GM21723 (cell line): ENCODE measurements at regions not wholly inside any gene's neighbourhood (a gene's known extent, or its start where the extent isn't known, plus 50 kb on each side); places are given as distances from the start of the nearest gene placed in this dataset.
"Not testable (repeated sequence)": the region's sequence is repeated elsewhere in the genome, so short reads cannot be mapped to it uniquely, and the experiment has no call there.

Experiments
- ATAC-seq: cut with Tn5 transposase; IDR thresholded peaks from one replicate; pipeline ENCODE4 v1.9.1; 2021; ENCODE audit warnings: mild to moderate bottlenecking, moderate library complexity; ENCODE audit not compliant: unreplicated experiment

DNA sequence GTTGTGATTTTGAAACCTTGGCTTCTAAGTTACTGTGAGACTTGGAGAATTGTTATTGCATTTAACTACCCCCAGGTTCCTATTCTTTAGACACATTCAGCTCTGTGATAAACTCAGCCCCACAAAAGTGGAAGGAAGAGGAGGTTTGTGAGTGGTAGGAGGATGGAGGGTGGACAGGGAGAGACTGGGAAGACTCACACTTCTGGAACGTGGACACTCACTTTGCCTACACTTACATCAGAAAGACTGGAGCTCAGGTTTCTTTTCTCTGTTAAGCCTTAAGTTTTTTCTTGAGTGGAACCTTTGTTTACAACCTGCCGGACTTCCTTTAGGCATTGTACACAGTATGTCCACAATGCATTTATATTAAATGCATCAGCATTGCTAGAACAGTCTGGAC lies 99.0 kb downstream of the AREG start:
- no peak for ATAC-seq

DNA sequence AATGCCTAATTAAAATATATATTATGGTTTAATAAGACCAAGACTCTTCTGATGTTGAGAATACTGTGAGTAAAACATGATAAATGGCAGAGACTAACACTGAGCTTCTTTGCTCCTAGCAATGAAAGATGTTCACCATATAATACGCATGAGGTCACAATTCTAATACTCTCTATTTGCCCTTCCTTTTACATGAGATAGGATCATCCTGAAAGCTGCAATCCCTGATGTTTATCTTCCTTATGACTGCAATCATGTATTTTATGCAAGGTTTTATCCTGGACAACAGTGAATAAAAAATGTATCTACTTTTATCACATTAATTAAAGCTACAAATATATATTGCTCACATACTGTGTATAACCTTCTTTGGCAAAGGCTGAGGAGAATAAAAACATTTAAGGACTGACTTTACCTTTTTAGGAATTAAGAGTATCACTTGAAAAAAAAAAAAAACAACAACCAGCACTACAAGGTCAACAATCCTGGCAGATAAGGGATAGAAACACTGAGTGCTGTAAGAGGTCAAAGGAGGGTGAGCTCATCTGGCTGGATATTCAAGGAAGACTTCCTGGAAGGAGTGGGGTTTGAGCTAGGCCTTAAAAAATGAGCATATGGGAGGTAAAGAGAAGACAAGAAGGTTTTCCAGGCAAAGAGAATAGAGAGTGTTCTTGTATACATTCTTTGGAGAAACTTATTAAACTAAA lies 99.9 kb downstream of the AREG start:
- no peak for ATAC-seq

DNA sequence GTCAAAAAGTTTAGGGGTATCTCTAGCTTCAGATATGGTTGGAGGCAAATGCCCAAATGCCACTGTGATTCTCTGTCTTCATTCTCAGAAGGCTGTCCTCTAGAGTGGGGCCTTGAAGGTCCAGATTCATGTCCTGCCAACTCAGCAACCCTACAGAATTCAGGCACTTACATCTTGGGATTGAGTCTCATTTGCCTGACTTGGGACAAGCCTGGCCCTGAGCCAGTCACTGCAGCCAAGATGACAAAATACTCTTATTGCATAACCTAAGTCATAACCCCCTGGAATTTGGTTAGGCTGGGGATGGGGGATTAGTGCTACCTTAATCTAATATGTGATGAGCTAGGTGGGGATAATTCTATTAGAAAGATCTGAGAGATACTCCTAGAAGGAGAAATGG lies 100.5 kb downstream of the AREG start:
- no peak for ATAC-seq

DNA sequence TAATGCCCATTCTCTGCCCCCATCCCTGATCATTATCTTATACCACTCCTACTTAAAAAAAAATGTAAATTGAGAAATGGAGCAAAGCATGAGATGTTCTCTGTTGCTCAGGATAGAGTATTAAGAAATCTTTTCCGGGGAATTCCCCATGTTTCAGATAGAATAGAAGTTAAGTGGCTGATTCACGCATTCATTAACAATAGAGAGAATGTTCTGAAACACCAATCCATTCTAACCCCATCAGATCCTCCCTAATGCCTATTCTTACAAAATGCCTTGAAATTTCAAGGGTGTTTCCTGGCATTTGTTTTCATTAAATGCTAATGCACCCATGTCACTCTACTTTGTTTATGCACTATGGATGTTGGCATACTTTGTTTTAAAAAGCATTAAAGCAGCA lies 101.1 kb downstream of the AREG start:
- ATAC-seq, result no peak

DNA sequence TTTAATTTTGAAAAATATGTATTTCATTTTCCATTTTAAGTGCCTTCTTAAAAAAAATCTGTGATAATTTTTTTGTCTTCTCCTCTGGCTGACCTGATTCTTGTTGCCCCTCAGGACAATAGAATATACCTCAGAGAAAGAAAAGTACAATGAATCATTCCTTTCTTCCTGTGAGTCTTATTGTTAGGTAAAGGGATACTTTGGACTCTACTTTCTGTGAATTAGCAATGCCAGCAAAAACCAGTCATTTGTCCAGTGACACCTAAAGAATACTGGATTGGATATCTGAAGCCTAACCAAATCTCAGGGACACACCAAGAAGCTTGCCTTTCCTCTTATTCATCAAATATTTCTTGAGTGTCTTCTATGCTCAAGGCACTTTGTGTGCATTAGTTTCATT lies 102.1 kb downstream of the AREG start:
- no peak for ATAC-seq

DNA sequence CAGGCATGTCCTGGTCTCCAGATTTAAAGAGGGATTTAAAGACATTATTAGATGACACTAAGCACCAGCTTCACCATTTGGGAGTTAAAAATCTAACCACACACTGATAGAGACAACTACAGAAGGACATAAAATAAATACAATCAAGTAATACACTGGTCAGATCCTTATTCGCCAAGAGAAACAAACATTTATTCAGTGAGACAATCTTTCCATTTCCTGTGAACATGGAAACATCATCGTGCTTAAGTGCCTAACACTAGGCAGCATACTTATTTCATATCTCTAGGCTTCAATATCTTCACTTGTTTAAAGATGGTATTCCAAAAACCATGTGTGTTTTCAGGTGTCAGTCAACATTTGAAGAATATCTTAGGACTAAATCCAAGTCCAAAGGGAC lies 103.6 kb downstream of the AREG start:
- ATAC-seq, result no peak

DNA sequence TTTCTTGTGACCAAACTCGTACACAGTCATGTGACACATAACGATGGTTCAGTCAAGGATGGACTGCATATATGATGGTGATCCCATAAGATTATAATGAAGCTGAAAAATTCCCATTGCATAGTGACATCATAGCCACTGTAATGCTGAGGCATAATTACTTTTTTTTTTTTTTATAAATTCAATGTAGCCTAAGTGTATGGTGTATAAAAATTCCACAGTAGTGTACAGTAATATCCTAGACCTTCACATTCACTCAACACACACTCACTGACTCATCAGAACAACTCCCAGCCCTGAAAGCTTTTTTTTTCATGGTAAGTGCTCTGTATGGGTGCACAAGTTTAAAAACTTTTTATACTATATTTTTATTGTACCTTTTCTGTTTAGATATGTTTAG lies 105.0 kb downstream of the AREG start:
- ATAC-seq, result no peak

DNA sequence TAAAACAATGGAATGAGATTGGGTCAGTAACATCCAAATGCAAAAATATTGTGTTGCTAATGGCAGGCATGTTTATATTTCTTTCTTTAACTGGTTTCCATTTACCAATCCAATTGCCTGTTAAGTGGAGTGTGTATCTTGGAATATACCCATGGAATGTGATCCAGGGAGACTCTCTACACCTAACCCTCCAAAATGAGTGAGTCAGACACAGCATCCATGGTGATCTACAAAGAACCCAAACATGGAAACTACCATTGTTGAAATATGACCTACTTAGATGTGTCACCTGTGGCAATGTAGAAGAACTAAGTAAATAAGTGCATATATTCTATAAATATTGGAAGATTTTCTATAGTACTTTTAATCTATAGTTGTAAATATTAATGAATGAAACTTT lies 110.3 kb downstream of the AREG start:
- ATAC-seq, result no peak

DNA sequence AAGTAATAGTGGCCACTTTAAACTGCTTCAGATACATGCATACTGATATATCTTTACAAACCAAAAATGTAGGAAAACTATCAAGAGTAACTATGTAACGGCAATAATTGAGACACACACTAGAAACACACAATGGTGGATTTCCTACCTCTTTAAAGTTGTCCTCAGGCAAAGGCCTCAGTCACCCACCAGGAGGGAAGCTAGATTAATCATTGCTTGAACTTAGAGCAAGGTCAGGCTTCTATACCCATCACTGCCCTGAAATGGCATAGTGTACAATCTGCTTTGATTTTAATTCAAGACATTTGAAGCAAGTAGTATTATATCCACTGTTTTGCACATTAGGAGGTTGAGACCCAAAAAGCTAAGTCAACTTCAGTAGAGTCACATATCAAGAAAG lies 110.9 kb downstream of the AREG start:
- ATAC-seq, result no peak

DNA sequence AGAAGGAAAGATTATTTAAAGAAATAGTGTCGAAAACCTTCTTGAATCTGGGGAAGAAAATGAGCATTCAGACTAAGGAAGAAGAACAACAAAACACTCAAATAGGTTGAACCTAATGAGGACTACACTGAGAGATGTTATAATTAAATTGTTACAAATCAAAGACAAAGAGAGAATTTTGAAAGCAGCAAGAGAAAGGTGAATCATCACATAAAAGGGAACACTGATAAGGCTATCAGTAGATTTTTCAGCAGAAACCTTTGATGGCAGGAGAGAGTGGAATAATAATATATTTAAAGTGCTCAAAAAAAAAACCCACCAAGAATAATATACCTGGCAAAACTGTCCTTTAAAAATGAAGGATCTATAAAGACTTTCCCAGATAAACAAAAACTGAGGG lies 114.9 kb downstream of the AREG start:
- no peak for ATAC-seq

DNA sequence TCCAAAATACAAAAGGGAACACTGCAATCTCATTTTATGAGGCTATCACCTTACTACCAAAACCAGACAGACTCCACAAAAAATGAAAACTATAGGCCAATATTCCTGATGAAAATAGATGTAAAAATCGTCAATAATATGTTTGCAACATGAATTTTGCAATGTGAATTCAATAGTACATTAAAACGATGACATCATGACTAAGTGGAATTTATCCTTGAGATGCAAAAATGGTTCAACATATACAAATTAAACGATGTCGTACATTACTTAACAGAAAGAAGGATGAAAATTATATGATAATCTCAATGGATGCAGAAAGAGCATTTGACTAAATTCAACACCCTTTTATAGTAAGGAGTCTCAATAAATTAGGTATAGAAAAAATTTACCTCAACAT lies 123.0 kb downstream of the AREG start:
- no peak for ATAC-seq

DNA sequence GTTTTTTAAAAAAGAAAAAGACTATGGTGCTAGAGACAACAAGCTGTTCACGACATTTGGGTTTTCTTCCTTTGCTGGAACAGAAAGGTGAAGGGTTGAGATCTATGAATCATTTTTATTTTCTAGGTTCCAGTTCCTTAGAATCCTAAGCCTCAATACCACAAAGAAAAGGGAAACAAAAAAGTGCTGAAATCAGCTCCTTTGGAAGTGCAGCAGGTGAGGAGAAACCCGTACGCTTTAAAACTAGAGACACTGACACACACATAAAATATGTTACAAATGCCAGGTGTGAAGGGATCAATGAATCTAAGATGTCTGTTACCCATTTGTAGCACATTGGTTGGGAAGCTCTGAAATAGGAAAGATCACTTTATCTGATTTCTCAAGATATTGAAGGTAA lies 125.2 kb downstream of the AREG start:
- ATAC-seq, result no peak

DNA sequence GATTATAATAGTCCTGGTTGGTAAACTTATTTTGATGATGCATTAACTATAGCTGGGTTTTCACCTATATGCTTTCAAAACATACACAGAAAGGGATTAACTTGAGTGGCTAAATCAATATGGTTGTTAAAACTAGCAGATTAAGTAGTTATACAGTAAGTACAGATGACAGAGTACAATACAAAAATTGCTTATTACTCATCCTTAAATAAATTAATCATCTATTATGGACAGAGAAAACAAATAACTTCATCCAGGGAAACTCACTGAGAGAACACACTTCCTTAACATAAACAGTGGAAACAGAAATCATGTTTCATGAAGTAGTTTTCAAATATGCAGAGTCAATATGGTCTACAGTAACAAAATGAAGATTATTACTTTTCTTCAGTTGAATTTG lies 133.4 kb downstream of the AREG start:
- ATAC-seq, result no peak

DNA sequence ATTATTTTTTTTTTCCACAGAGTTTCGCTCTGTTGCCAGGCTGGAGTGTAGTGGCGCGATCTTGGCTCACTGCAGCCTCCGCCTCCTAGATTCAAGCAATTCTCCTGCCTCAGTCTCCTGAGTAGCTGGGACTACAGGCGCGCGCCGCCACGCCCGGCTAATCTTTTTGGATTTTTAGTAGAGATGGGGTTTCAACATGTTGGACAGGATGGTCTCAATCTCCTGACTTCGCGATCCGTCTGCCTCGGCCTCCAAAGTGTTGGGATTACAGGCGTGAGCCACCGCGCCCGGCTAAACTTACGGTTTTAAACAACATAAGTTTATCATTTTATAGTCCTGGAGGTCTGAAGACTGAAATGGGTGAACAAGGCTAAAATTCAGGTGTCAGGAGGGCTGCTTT lies 133.9 kb downstream of the AREG start:
- ATAC-seq, result not testable (repeated sequence)

DNA sequence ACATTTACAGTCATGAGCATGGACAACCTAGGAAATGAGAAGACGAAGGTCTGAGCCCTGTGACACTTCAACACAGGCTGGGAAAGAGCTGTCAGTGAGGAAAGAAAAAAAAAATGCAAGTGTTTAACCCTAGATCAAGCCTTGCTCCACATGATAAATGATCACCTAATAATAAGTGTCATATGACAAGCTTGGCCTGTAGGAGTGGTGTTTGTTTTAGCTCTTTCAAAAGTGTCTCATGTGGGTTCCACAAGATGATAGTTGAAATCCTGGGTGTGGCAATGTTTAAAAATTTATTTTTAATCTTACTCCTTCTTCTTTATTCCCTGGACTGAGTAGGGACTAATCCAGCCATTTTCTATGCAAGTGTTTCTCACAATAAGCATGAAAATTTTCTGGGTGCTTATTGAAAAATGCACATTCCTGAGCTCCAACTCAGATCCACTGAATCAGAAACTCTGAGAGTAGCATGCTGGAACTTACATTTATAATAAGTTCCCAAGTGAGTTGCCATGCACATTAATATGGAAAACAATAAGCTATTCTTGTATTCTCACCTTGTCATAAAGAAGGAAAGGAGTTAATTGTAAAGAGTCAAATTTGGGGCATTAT lies 138.3 kb downstream of the AREG start:
- no peak for ATAC-seq

DNA sequence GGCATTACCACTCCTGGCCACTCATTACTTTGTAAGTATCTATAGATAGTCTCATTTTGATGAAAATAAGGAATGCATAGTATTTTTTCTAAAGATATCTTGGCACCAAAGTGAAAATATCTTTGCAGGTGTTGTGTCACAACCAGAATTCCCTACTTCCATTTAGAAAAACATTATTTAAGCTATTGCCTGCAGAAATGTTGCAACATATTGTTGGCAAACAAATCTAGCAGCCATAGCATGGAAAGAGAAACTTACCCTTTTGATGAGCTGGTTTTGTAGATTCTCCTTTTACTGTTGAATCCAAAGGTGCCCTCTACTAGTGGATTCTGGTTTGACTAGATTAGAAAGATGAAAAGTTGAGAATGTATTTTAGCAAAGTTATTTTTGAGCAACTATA lies 138.8 kb downstream of the AREG start:
- ATAC-seq, result no peak

DNA sequence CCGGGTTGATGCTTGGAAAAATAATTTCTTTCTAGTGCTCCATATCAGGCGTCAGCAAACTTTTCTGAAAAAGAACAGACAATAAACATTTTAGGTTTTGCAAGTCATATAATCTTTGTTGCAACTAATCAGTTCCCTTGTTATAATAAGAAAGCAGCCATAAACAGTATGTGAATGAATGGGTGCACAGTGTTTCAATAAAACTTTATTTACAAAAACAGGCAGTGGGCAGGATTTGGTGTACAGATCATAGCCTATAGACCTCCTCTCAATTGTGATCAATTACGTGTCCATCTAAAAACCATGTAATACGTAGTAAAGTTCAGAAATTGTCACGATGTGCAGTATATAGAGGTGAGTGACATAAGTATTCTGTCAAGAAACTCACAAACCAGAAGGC lies 143.4 kb downstream of the AREG start:
- ATAC-seq, result no peak

DNA sequence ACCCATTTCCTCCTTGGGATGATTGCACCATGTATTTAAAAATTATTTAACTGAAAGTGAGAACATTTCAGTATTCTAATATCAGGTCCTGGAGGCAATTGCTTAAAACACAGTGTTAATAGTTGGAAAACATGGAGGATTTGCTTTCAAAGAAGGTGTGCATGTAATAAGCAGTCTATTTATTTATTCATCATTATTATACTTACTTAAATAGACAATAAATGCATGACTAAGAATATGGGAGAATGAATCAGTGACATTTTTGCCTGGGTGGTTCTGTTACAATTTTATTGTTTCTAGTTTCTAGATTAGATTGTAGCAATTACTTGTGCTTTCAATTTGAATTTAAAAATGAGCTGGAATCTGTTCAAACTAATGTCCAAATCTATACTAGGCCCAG lies 145.5 kb downstream of the AREG start:
- no peak for ATAC-seq

DNA sequence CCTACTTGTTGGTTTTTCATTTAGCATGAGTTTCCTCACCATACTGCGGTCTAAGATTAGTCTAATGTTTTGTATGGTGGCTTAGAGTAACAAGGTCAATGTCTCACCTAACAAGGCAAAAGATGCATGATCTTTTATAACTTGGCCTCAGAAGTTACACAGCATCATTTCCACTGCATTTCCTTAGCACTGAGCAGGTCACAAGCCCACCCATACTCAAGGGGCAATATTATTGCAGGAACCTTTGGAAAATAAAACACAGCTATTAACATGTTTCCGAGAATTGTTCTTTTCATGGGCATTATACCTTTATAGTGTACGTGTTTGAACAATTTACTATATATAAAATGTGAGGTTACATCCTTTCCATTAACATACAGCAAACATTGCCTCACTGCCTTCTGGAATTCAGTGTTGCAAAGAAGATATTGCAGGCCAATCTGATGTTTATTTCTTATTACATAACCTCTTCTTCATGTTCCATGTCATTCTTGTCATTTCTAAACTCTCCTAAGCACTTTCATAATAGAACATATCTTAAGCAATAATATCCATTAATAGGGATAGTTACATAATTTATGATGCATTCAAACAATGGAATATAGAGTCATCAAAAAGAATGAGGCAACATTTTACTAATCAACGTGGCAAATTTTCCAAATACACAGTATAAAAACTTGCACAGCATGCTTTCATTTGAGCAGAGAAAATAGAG lies 153.8 kb downstream of the AREG start:
- no peak for ATAC-seq

DNA sequence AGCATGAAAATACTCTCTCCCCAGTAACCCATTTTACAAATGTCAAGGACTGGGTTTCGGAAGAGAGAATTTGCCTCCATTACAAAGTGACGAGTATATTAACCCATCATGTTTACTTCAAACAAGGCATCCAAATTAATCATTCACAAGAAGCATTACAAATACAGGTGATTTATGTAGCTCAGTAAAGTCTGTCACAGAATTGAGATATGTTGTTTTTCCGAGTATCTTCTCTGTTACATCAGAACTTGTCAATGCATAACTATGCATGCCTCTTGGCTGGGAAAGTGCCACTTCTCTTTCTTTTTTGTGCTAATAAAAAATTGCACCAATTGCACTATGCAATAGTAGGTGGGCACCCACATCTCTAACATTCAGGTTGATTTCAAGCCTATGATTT lies 158.2 kb downstream of the AREG start:
- ATAC-seq, result no peak

DNA sequence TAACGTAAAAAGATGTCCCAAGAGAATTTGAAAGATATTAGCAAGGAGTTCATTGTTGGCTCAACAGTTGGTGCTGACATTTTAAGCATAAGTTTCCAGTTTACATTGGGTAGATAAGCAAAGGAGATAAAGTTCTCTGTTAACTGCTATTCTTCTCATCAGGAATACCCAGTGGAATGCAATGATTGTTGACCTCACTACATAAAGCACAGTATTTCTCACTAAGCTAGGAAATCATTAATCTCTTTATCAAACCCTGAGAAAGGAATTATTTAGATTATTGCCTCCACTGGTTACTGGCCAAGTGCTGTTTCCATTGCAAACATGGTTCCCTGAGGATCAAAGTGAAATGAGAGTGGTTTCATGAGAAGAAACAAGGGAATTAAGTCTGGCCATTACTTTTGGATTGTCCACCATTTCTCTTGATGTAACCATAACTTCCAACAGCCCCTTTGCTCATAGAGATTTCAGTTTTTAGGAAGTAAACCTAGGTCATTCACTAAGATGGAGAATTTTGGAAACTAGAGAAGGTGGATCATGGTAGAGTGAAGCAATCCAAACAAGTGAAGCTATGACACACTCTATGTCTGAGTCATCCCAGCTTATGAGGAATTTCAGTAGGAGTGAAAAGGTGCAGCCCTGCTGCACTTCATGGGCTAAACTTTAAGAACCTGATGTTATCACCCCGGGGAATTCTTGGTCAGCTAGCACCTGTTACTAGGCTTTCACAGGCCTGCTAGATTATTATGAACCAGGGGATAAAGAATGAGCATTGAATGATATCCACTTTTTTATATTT lies 163.4 kb downstream of the AREG start:
- ATAC-seq, result no peak

DNA sequence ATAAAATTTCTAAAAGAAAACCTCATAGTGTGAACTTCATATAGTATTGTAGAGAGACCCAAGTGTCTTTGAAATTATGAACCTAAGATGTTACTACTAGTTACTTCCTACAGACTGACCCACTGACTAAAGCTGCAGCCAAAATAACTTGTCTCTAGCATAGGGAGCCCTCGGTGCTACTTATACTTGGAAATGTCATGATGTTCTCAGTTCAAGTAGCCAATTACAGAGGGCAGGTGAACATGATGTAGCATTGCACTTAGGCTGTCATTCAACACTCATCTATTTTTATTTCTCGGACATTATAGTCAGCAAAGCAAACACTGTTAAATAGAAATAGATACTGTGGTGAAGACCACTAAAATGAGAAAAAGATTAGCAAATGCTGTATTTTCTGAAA lies 165.6 kb downstream of the AREG start:
- ATAC-seq, result no peak
